GM23338 (cell line): ENCODE measurements at regions not wholly inside any gene's neighbourhood (a gene's known extent, or its start where the extent isn't known, plus 50 kb on each side); places are given as distances from the start of the nearest gene placed in this dataset.

Experiments used
- ATAC-seq: fragments of 200-7000 bp; cut with Tn5 transposase; 3 replicates; pipeline ENCODE4 v1.9.1; 2020
- DNase-seq: peaks from one replicate; pipeline ENCODE4 v3.0.0-alpha.2; 2015; ENCODE audit warnings: low spot score
- H2AFZ ChIP-seq: fragments of 200-600 bp; sonication (generic); 2 replicates; pipeline ENCODE4 v1.8.0; 2016; ENCODE audit warnings: antibody characterized with exemption, mild to moderate bottlenecking, moderate library complexity
- H3F3A ChIP-seq: fragments of 200-600 bp; sonication (generic); replicated peaks from 2 replicates; pipeline ENCODE4 v1.8.0; 2017; ENCODE audit warnings: antibody characterized with exemption, mixed run types, low read depth
- H3K27ac ChIP-seq: fragments of 200-600 bp; sonication (generic); 2 replicates; pipeline ENCODE4 v1.6.1; 2016; ENCODE audit warnings: low read depth
- H3K27me3 ChIP-seq: fragments of 200-600 bp; sonication (generic); 2 replicates; pipeline ENCODE4 v1.8.0; 2016; ENCODE audit warnings: mild to moderate bottlenecking, mixed run types, moderate library complexity; ENCODE audit not compliant: insufficient read depth
- H3K36me3 ChIP-seq: fragments of 200-600 bp; sonication (generic); 2 replicates; pipeline ENCODE4 v1.8.0; 2016; ENCODE audit warnings: mild to moderate bottlenecking; ENCODE audit not compliant: insufficient read depth
- H3K4me1 ChIP-seq: fragments of 200-600 bp; sonication (generic); 2 replicates; pipeline ENCODE4 v1.8.0; 2016; ENCODE audit warnings: mild to moderate bottlenecking, moderate library complexity; ENCODE audit not compliant: insufficient read depth
- H3K4me2 ChIP-seq: fragments of 200-600 bp; sonication (generic); 2 replicates; pipeline ENCODE4 v1.7.1; 2017; ENCODE audit warnings: mixed run types
- H3K4me3 ChIP-seq: fragments of 200-600 bp; sonication (generic); 2 replicates; pipeline ENCODE4 v1.6.1; 2016; ENCODE audit warnings: mixed run types
- H3K79me2 ChIP-seq: fragments of 200-600 bp; sonication (generic); replicated peaks from 2 replicates; pipeline ENCODE4 v1.8.0; 2017; ENCODE audit warnings: mild to moderate bottlenecking; ENCODE audit not compliant: insufficient read depth
- H3K9me2 ChIP-seq: fragments of 200-600 bp; sonication (generic); 2 replicates; pipeline ENCODE4 v1.8.0; 2017; ENCODE audit not compliant: insufficient read depth
- H4K20me1 ChIP-seq: fragments of 200-600 bp; sonication (generic); replicated peaks from 2 replicates; pipeline ENCODE4 v1.8.0; 2017; ENCODE audit warnings: mild to moderate bottlenecking; ENCODE audit not compliant: insufficient read depth
- H3K27ac Mint-ChIP-seq: 2 replicates; pipeline ENCODE4 v1.8.0; 2020; ENCODE audit warnings: inconsistent platforms, mild to moderate bottlenecking, moderate library complexity, mixed read lengths
- H3K27me3 Mint-ChIP-seq: 3 replicates; pipeline ENCODE4 v1.8.0; 2022; ENCODE audit warnings: low read depth, mild to moderate bottlenecking, moderate library complexity, mixed read lengths, inconsistent platforms; ENCODE audit not compliant: insufficient read depth, poor library complexity
- H3K36me3 Mint-ChIP-seq: 3 replicates; pipeline ENCODE4 v1.8.0; 2021; ENCODE audit warnings: low read depth, mild to moderate bottlenecking, inconsistent platforms, moderate library complexity, mixed read lengths
- H3K4me1 Mint-ChIP-seq: 3 replicates; pipeline ENCODE4 v1.8.0; 2020; ENCODE audit warnings: mild to moderate bottlenecking, inconsistent platforms, mixed read lengths
- H3K4me3 Mint-ChIP-seq: 3 replicates; pipeline ENCODE4 v1.8.0; 2021; ENCODE audit warnings: moderate library complexity, mild to moderate bottlenecking, inconsistent platforms, mixed read lengths
- H3K9me3 Mint-ChIP-seq: 3 replicates; pipeline ENCODE4 v1.8.0; 2020; ENCODE audit warnings: moderate library complexity, mild to moderate bottlenecking, inconsistent platforms, mixed read lengths
- CREB1 ChIP-seq: fragments of 250-450 bp; sonication (Bioruptor Pico); IDR thresholded peaks from 2 replicates; pipeline ENCODE4 v1.5.0; 2020; ENCODE audit warnings: low read depth, mild to moderate bottlenecking, moderate library complexity
- EZH2 ChIP-seq: fragments of 200-600 bp; sonication (generic); IDR thresholded peaks from one replicate; pipeline ENCODE4 v1.8.0; 2017; ENCODE audit warnings: antibody characterized with exemption, mild to moderate bottlenecking, low read depth; ENCODE audit not compliant: unreplicated experiment
- EZH2phosphoT487 ChIP-seq: fragments of 200-600 bp; sonication (generic); IDR thresholded peaks from one replicate; pipeline ENCODE4 v1.8.1; 2018; ENCODE audit warnings: antibody characterized with exemption; ENCODE audit not compliant: unreplicated experiment
- JUNB ChIP-seq: IDR thresholded peaks from one replicate; pipeline ENCODE4 v1.6.1; 2016; ENCODE audit warnings: antibody characterized with exemption; ENCODE audit not compliant: unreplicated experiment
- NANOG ChIP-seq: IDR thresholded peaks from 2 replicates; pipeline ENCODE4 v1.6.1; 2016; ENCODE audit warnings: antibody characterized with exemption, borderline replicate concordance
- POLR2AphosphoS5 ChIP-seq: IDR thresholded peaks from 2 replicates; pipeline ENCODE4 v1.6.1; 2016; ENCODE audit warnings: antibody characterized with exemption, low read depth
- STAT1 ChIP-seq: IDR thresholded peaks from one replicate; pipeline ENCODE4 v1.6.1; 2016; ENCODE audit warnings: antibody characterized with exemption; ENCODE audit not compliant: unreplicated experiment
- ZNF114 ChIP-seq: fragments of 250-450 bp; sonication (Bioruptor Pico); IDR thresholded peaks from 2 replicates; pipeline ENCODE4 v1.5.0; 2020; ENCODE audit warnings: mild to moderate bottlenecking, moderate library complexity
- ZNF331 ChIP-seq: fragments of 250-450 bp; sonication (Bioruptor Pico); IDR thresholded peaks from 2 replicates; pipeline ENCODE4 v1.5.0; 2020; ENCODE audit warnings: low read depth, mild to moderate bottlenecking, moderate library complexity
- TF ChIP-seq, protein P1 (sequence below), 2 experiments: fragments of 200-600 bp in 1 of 2; sonication (generic) in 1 of 2; conservative IDR thresholded peaks; 2 replicates each; pipeline versions ENCODE4 v1.5.1 to v1.6.1; 2016 to 2017; ENCODE audit warnings: antibody characterized with exemption in 2 of 2, low read depth in 2 of 2, mild to moderate bottlenecking in 2 of 2, moderate library complexity in 1 of 2
- TF ChIP-seq, protein P2 (sequence below): IDR thresholded peaks from one replicate; pipeline ENCODE4 v1.6.1; 2018; ENCODE audit warnings: antibody characterized with exemption; ENCODE audit not compliant: unreplicated experiment
- TF ChIP-seq, protein P3 (sequence below): IDR thresholded peaks from 2 replicates; pipeline ENCODE4 v1.6.1; 2016; ENCODE audit warnings: antibody characterized with exemption
- TF ChIP-seq, protein P4 (sequence below): fragments of 250-450 bp; sonication (Bioruptor Pico); IDR thresholded peaks from 2 replicates; pipeline ENCODE4 v1.5.0; 2020; ENCODE audit warnings: mild to moderate bottlenecking, moderate library complexity

- Mint-ChIP-seq H3K4me1 (peaks cover 4% of the 10 kb centered on the region; the same call in 2 of the 3 replicates), H3K9me3 (peaks cover 17% of the 10 kb centered on the region), H3K36me3 (peaks cover 9% of the 10 kb centered on the region), H3K4me3 (no peak overlapping the region), H3K27me3 (peaks cover 2% of the 10 kb centered on the region), H3K27ac (no peak overlapping the region)
- H3K27me3 ChIP-seq = no peaks in the 10 kb centered on the region
- no peaks in the 10 kb centered on the region for H3K79me2 ChIP-seq
- no peaks in the 10 kb centered on the region for H3K4me1 ChIP-seq
- H4K20me1 ChIP-seq = no peaks in the 10 kb centered on the region
- no peak for ATAC-seq
- TF ChIP-seq NANOG = no peak
- TF ChIP-seq EZH2phosphoT487 = no peak
- no peak for TF ChIP-seq STAT1
- no peak for TF ChIP-seq POLR2AphosphoS5
- no peak for TF ChIP-seq EZH2
- TF ChIP-seq, protein P1, sequence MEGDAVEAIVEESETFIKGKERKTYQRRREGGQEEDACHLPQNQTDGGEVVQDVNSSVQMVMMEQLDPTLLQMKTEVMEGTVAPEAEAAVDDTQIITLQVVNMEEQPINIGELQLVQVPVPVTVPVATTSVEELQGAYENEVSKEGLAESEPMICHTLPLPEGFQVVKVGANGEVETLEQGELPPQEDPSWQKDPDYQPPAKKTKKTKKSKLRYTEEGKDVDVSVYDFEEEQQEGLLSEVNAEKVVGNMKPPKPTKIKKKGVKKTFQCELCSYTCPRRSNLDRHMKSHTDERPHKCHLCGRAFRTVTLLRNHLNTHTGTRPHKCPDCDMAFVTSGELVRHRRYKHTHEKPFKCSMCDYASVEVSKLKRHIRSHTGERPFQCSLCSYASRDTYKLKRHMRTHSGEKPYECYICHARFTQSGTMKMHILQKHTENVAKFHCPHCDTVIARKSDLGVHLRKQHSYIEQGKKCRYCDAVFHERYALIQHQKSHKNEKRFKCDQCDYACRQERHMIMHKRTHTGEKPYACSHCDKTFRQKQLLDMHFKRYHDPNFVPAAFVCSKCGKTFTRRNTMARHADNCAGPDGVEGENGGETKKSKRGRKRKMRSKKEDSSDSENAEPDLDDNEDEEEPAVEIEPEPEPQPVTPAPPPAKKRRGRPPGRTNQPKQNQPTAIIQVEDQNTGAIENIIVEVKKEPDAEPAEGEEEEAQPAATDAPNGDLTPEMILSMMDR (conservative IDR thresholded peaks at IDR 0.05; ENCODE audit: low read depth in 2 of 2) = no peak
- TF ChIP-seq, protein P2, sequence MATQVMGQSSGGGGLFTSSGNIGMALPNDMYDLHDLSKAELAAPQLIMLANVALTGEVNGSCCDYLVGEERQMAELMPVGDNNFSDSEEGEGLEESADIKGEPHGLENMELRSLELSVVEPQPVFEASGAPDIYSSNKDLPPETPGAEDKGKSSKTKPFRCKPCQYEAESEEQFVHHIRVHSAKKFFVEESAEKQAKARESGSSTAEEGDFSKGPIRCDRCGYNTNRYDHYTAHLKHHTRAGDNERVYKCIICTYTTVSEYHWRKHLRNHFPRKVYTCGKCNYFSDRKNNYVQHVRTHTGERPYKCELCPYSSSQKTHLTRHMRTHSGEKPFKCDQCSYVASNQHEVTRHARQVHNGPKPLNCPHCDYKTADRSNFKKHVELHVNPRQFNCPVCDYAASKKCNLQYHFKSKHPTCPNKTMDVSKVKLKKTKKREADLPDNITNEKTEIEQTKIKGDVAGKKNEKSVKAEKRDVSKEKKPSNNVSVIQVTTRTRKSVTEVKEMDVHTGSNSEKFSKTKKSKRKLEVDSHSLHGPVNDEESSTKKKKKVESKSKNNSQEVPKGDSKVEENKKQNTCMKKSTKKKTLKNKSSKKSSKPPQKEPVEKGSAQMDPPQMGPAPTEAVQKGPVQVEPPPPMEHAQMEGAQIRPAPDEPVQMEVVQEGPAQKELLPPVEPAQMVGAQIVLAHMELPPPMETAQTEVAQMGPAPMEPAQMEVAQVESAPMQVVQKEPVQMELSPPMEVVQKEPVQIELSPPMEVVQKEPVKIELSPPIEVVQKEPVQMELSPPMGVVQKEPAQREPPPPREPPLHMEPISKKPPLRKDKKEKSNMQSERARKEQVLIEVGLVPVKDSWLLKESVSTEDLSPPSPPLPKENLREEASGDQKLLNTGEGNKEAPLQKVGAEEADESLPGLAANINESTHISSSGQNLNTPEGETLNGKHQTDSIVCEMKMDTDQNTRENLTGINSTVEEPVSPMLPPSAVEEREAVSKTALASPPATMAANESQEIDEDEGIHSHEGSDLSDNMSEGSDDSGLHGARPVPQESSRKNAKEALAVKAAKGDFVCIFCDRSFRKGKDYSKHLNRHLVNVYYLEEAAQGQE = no peak
- TF ChIP-seq CREB1 = no peak
- no peak for TF ChIP-seq ZNF114 (CRISPR knock-in tag)
- TF ChIP-seq, protein P3, sequence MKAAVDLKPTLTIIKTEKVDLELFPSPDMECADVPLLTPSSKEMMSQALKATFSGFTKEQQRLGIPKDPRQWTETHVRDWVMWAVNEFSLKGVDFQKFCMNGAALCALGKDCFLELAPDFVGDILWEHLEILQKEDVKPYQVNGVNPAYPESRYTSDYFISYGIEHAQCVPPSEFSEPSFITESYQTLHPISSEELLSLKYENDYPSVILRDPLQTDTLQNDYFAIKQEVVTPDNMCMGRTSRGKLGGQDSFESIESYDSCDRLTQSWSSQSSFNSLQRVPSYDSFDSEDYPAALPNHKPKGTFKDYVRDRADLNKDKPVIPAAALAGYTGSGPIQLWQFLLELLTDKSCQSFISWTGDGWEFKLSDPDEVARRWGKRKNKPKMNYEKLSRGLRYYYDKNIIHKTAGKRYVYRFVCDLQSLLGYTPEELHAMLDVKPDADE = no peak
- no peak for TF ChIP-seq ZNF331 (CRISPR knock-in tag)
- TF ChIP-seq JUNB = no peak
- TF ChIP-seq, protein P4, sequence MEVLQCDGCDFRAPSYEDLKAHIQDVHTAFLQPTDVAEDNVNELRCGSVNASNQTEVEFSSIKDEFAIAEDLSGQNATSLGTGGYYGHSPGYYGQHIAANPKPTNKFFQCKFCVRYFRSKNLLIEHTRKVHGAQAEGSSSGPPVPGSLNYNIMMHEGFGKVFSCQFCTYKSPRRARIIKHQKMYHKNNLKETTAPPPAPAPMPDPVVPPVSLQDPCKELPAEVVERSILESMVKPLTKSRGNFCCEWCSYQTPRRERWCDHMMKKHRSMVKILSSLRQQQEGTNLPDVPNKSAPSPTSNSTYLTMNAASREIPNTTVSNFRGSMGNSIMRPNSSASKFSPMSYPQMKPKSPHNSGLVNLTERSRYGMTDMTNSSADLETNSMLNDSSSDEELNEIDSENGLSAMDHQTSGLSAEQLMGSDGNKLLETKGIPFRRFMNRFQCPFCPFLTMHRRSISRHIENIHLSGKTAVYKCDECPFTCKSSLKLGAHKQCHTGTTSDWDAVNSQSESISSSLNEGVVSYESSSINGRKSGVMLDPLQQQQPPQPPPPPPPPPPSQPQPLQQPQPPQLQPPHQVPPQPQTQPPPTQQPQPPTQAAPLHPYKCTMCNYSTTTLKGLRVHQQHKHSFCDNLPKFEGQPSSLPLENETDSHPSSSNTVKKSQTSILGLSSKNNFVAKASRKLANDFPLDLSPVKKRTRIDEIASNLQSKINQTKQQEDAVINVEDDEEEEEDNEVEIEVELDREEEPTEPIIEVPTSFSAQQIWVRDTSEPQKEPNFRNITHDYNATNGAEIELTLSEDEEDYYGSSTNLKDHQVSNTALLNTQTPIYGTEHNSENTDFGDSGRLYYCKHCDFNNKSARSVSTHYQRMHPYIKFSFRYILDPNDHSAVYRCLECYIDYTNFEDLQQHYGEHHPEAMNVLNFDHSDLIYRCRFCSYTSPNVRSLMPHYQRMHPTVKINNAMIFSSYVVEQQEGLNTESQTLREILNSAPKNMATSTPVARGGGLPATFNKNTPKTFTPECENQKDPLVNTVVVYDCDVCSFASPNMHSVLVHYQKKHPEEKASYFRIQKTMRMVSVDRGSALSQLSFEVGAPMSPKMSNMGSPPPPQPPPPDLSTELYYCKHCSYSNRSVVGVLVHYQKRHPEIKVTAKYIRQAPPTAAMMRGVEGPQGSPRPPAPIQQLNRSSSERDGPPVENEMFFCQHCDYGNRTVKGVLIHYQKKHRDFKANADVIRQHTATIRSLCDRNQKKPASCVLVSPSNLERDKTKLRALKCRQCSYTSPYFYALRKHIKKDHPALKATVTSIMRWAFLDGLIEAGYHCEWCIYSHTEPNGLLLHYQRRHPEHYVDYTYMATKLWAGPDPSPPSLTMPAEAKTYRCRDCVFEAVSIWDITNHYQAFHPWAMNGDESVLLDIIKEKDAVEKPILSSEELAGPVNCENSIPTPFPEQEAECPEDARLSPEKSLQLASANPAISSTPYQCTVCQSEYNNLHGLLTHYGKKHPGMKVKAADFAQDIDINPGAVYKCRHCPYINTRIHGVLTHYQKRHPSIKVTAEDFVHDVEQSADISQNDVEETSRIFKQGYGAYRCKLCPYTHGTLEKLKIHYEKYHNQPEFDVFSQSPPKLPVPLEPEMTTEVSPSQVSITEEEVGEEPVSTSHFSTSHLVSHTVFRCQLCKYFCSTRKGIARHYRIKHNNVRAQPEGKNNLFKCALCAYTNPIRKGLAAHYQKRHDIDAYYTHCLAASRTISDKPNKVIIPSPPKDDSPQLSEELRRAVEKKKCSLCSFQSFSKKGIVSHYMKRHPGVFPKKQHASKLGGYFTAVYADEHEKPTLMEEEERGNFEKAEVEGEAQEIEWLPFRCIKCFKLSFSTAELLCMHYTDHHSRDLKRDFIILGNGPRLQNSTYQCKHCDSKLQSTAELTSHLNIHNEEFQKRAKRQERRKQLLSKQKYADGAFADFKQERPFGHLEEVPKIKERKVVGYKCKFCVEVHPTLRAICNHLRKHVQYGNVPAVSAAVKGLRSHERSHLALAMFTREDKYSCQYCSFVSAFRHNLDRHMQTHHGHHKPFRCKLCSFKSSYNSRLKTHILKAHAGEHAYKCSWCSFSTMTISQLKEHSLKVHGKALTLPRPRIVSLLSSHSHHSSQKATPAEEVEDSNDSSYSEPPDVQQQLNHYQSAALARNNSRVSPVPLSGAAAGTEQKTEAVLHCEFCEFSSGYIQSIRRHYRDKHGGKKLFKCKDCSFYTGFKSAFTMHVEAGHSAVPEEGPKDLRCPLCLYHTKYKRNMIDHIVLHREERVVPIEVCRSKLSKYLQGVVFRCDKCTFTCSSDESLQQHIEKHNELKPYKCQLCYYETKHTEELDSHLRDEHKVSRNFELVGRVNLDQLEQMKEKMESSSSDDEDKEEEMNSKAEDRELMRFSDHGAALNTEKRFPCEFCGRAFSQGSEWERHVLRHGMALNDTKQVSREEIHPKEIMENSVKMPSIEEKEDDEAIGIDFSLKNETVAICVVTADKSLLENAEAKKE (CRISPR knock-in tag) = no peak
- no peak overlapping the region for H2AFZ ChIP-seq
- no peak overlapping the region for H3K27ac ChIP-seq
- no peak for DNase-seq
- no peaks in the 10 kb centered on the region for H3K36me3 ChIP-seq
- H3F3A ChIP-seq = no peaks in the 10 kb centered on the region
- no peaks in the 10 kb centered on the region for H3K9me2 ChIP-seq
- no peak overlapping the region for H3K4me3 ChIP-seq
- H3K4me2 ChIP-seq = no peak overlapping the region
Measured at GRCh38 chr3:154799800-154800199, 280.3 kb upstream of the MME start.
